Endothelial cell of umbilical vein (primary cell): ENCODE measurements at regions not wholly inside any gene's neighbourhood (a gene's known extent, or its start where the extent isn't known, plus 50 kb on each side); places are given as distances from the start of the nearest gene placed in this dataset.

Experiments used
- BruUV-seq: library from RNA; stranded (reverse); fragments of 400-500 nt; replicated peaks from 2 replicates; lab custom pipeline; 2021; lab: Mats Ljungman, UMichigan
- CTCF ChIA-PET: fragments of 300-600, 350-600 bp; sonication (Branson Sonifier 250); formaldehyde crosslinking; loops from one replicate; lab custom pipeline; 2021; ENCODE audit warnings: antibody characterized with exemption, inconsistent platforms; lab: Charles Lee
- POLR2A ChIA-PET: fragments of 300-600, 350-600 bp; sonication (Branson Sonifier 250); formaldehyde crosslinking; loops from one replicate; lab custom pipeline; 2021; ENCODE audit warnings: antibody characterized with exemption, inconsistent platforms; lab: Charles Lee
- DNase-seq: peaks from one replicate; pipeline ENCODE4 v3.0.0-alpha.2; 2011; ENCODE audit warnings: low read depth, low spot score
- FAIRE-seq: peaks from 2 replicates; lab custom pipeline; 2011; peaks lifted over from hg19 to GRCh38; lab: Jason Lieb, UNC
- H2AFZ ChIP-seq: 2 replicates; pipeline ENCODE4 v1.6.0; 2012; ENCODE audit warnings: low read depth, low read length, control low read depth, inconsistent platforms
- H3K27ac ChIP-seq: 2 replicates; pipeline ENCODE4 v1.5.1; 2011; ENCODE audit warnings: low read depth, mild to moderate bottlenecking, control low read depth, low read length, moderate library complexity; ENCODE audit not compliant: insufficient read depth
- H3K27me3 ChIP-seq, 2 experiments: 2 replicates each; pipeline versions ENCODE4 v1.6.0 to v1.6.1; 2011; ENCODE audit warnings: low read length in 2 of 2, mixed read lengths in 1 of 2; ENCODE audit not compliant: control insufficient read depth in 2 of 2, insufficient read depth in 2 of 2
- H3K36me3 ChIP-seq, 2 experiments: 2 replicates in 1 of 2; 3 replicates in 1 of 2; pipeline ENCODE4 v1.5.1; 2011; ENCODE audit warnings: low read length in 2 of 2, mild to moderate bottlenecking in 1 of 2, moderate library complexity in 1 of 2; ENCODE audit not compliant: control insufficient read depth in 2 of 2, insufficient read depth in 2 of 2; ENCODE audit errors: extremely low read depth in 1 of 2
- H3K4me1 ChIP-seq: 3 replicates; pipeline ENCODE4 v1.5.1; 2011; ENCODE audit warnings: mild to moderate bottlenecking, low read length; ENCODE audit not compliant: control insufficient read depth, insufficient read depth; ENCODE audit errors: extremely low read depth
- H3K4me2 ChIP-seq: 2 replicates; pipeline ENCODE4 v1.6.1; 2011; ENCODE audit warnings: low read length, control low read depth, mixed read lengths; ENCODE audit not compliant: insufficient read depth
- H3K4me3 ChIP-seq, 3 experiments: fragments of 200-600 bp in 1 of 3; sonication (generic), shearing (Covaris generic) in 1 of 3; replicated peaks in 1 of 3; 2 replicates each; pipeline ENCODE4 v1.5.1; 2011 to 2016; ENCODE audit warnings: control low read depth in 3 of 3, low read length in 3 of 3, mild to moderate bottlenecking in 2 of 3, inconsistent platforms in 1 of 3, low read depth in 1 of 3, moderate library complexity in 1 of 3; ENCODE audit not compliant: insufficient read depth in 1 of 3
- H3K79me2 ChIP-seq: 2 replicates; pipeline ENCODE4 v1.6.0; 2012; ENCODE audit warnings: low read length, inconsistent platforms; ENCODE audit not compliant: control insufficient read depth, insufficient read depth
- H3K9ac ChIP-seq: replicated peaks from 2 replicates; pipeline ENCODE3; 2011; ENCODE audit warnings: low read length, control low read depth; ENCODE audit not compliant: insufficient read depth; ENCODE audit errors: extremely low read depth
- H3K9me1 ChIP-seq: replicated peaks from 3 replicates; pipeline ENCODE4 v1.6.0; 2011; ENCODE audit warnings: mild to moderate bottlenecking, low read length; ENCODE audit not compliant: control insufficient read depth, insufficient read depth; ENCODE audit errors: extremely low read depth
- H3K9me3 ChIP-seq: replicated peaks from 2 replicates; pipeline ENCODE4 v1.5.1; 2012; ENCODE audit warnings: low read length, inconsistent platforms; ENCODE audit not compliant: control insufficient read depth, insufficient read depth
- H4K20me1 ChIP-seq: replicated peaks from 2 replicates; pipeline ENCODE3; 2011; ENCODE audit warnings: mild to moderate bottlenecking, low read length; ENCODE audit not compliant: control insufficient read depth, insufficient read depth; ENCODE audit errors: extremely low read depth
- EZH2 ChIP-seq: IDR thresholded peaks from 2 replicates; pipeline ENCODE4 v1.6.1; 2012; ENCODE audit warnings: borderline replicate concordance, low read depth, mild to moderate bottlenecking, moderate library complexity, low read length, inconsistent platforms; ENCODE audit not compliant: severe bottlenecking
- FOS ChIP-seq: IDR thresholded peaks from 2 replicates; pipeline ENCODE4 v1.6.1; 2011; ENCODE audit warnings: mild to moderate bottlenecking, low read length, moderate library complexity, borderline replicate concordance; ENCODE audit not compliant: insufficient read depth
- GATA2 ChIP-seq: IDR thresholded peaks from 2 replicates; pipeline ENCODE4 v1.7.0; 2011; ENCODE audit warnings: low read depth, mild to moderate bottlenecking, moderate library complexity, mixed read lengths, low read length; ENCODE audit not compliant: insufficient read length, insufficient read depth
- POLR2A ChIP-seq: IDR thresholded peaks from 2 replicates; pipeline ENCODE4 v1.6.1; 2012; ENCODE audit warnings: low read depth, mild to moderate bottlenecking, control low read depth, low read length
- POLR2AphosphoS5 ChIP-seq: IDR thresholded peaks from 2 replicates; pipeline ENCODE4 v1.6.1; 2012; ENCODE audit warnings: low read depth, mild to moderate bottlenecking, control low read depth, low read length, moderate library complexity; ENCODE audit not compliant: insufficient read depth
- dilution Hi-C: fragments of 300-500 bp; cut with MboI; formaldehyde crosslinking; loops from one replicate; pipeline ENCODE4 v1.15.0; 2019; ENCODE audit warnings: low sequenced_read_pairs; ENCODE audit not compliant: extremely low pct_ligation_motif_present
- intact Hi-C: fragments of 100-400 bp; cut with micrococcal nuclease; formaldehyde crosslinking; loops from one replicate; pipeline ENCODE4 v1.10.0; 2022
- TF ChIP-seq, protein P1 (sequence below), 2 donors: IDR thresholded peaks; 1 replicate in 1 of 2; 2 replicates in 1 of 2; pipeline ENCODE4 v1.5.1; 2011; ENCODE audit warnings: low read length in 2 of 2, mild to moderate bottlenecking in 2 of 2, moderate library complexity in 2 of 2, control low read depth in 1 of 2, inconsistent platforms in 1 of 2, low read depth in 1 of 2; ENCODE audit not compliant: insufficient read depth in 1 of 2; ENCODE audit errors: extremely low read depth in 1 of 2
- TF ChIP-seq, protein P2 (sequence below): IDR thresholded peaks from 2 replicates; pipeline ENCODE4 v1.6.1; 2011; ENCODE audit not compliant: insufficient read depth, insufficient read length

DNA sequence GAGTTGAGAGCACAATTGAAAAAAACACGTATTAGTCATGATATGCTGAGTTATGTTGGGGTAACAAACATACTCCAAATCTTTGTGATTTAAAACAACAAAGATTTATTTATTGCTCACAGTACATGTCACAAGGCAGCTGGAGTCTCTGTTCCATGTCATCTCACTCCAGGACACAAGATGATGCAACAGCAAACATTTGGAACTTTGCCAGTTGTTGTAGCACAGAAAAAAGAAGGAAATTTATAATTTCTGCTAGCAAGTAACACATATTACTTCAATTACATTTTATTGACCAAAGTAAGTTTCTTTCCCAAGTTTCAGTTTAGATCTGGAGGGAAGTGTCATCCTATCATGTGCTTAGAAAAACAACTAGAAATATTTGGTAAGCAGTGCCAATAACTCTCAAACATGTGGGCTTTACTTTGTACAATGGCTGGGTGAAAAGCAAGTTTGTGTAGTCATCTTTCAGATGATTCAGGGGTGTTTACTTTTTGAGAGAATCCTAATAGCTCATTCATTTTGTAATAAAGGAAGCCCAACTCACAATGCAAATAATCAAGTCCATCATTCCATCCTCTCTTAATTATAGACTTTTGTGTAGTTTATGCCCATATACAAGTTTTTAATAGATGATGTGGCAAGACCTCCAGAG, 452.3 kb downstream of the ZIC3 start:
- intact Hi-C loops (no loop called here), dilution Hi-C loops (no loop called here)
- Histone ChIP-seq H3K4me1 (no peaks in the 10 kb centered on the region), H3K27me3 (no peaks in the 10 kb centered on the region), H4K20me1 (no peaks in the 10 kb centered on the region), H3K9me1 (no peaks in the 10 kb centered on the region), H3K27ac (no peak overlapping the region), H3K36me3 (no peaks in the 10 kb centered on the region), H3K79me2 (no peaks in the 10 kb centered on the region), H3K4me3 (no peak overlapping the region), H3K9ac (no peak overlapping the region), H2AFZ (no peak overlapping the region), H3K4me2 (no peak overlapping the region), H3K9me3 (no peaks in the 10 kb centered on the region)
- BruUV-seq, result no TSS peak
- DNase-seq, result no peak
- ChIA-PET CTCF (no interaction called here), POLR2A (no interaction called here)
- TF ChIP-seq POLR2A (no peak), FOS (no peak), GATA2 (no peak), EZH2 (no peak), POLR2AphosphoS5 (no peak)
- TF ChIP-seq, protein P1, sequence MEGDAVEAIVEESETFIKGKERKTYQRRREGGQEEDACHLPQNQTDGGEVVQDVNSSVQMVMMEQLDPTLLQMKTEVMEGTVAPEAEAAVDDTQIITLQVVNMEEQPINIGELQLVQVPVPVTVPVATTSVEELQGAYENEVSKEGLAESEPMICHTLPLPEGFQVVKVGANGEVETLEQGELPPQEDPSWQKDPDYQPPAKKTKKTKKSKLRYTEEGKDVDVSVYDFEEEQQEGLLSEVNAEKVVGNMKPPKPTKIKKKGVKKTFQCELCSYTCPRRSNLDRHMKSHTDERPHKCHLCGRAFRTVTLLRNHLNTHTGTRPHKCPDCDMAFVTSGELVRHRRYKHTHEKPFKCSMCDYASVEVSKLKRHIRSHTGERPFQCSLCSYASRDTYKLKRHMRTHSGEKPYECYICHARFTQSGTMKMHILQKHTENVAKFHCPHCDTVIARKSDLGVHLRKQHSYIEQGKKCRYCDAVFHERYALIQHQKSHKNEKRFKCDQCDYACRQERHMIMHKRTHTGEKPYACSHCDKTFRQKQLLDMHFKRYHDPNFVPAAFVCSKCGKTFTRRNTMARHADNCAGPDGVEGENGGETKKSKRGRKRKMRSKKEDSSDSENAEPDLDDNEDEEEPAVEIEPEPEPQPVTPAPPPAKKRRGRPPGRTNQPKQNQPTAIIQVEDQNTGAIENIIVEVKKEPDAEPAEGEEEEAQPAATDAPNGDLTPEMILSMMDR (IDR thresholded peaks at IDR 0.05; ENCODE audit: extremely low read depth in 1 of 2, insufficient read depth in 1 of 2, low read depth in 1 of 2, low read length in 2 of 2), result no peak
- TF ChIP-seq, protein P2, sequence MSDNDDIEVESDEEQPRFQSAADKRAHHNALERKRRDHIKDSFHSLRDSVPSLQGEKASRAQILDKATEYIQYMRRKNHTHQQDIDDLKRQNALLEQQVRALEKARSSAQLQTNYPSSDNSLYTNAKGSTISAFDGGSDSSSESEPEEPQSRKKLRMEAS, result no peak
- no peak for FAIRE-seq
